ENCODE measurements at regions not wholly inside any gene's neighbourhood (a gene's known extent, or its start where the extent isn't known, plus 50 kb on each side); places are given as distances from the start of the nearest gene placed in this dataset.
"Not testable (repeated sequence)": the region's sequence is repeated elsewhere in the genome, so short reads cannot be mapped to it uniquely, and the experiment has no call there.

DNA sequence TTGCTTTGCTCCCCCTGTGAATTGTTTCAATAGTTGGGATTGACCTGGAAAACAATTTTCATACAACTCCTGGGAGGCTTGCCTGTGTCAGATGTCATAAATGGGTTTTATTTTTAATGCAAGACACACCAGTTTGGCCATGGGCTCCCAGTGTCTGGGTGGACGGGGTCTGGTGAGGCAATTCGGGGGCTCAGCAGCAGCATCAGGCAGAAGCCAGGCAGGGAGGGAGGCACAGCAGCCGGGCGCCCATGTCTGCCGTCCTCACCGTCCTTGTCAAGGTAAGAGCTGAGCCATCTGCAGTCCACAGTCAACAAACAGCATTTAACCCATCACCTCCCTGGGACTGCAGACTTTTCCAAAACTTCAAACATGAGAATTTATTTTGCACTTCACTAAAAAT lies 150.6 kb downstream of the NPIPB11 start:
- intact Hi-C loops (cut with micrococcal nuclease); ATAC-seq: not testable (repeated sequence)

DNA sequence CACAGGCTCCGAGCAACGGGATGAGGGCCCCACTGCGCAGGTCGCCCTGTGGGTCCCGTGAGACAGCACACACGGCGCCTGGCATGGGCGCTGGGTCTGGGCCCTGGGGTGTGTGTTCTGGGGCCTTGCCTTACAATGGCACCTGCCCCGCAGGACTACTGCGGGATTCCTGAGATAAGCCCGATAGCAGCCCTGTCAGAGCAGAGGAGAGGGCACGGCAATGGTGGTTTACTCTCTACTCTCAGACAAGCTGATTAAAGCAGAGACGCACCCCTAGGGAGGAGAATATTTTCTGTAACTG lies 151.1 kb downstream of the NPIPB11 start:
- DNase-seq; intact Hi-C loops (cut with micrococcal nuclease); ATAC-seq: not testable (repeated sequence)

More for the DNA sequence above, 150.6 kb downstream of the NPIPB11 start:
- not testable (repeated sequence) for DNase-seq

DNA sequence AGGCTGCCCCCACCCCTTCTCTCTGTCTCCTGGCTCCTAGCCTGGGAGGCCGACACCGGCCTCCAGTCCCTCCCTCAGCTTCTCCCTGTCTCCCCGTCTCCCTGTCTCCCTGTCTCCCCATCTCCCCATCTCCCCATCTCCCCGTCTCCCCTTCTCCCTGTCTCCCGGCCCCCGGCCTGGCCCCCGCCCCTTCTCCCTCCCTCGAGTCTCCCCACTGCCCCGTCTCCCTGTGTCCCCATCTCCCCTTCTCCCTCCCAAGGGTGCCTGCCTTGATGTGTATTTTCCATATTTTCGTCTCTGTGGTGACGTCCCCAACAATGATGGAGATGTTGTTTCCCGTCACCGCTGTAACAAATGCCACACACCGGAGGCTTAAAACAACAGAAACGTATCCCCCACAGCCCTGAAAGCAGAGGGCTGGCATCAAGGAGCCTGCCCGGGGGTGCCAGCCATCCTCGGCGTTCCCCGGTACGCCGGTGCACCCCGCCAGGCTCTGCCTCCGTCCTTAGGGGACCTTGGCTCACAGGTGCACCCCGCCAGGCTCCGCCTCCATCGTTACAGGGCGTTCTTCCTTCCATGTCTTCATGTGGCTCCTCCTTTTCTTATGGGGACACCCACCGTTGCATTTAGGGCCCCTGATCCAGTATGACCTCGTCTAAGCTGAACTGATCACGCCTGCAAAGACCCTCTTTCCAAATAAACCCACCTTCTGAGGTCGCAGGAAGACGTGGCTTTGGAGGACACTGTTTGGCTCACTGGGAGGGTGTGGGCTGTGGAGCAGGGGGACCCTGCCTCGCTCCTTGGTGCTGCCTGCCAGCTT lies 151.6 kb downstream of the NPIPB11 start:
- intact Hi-C loops (cut with micrococcal nuclease), result no loop called here
- ATAC-seq, result no peak
- DNase-seq, result no peak

DNA sequence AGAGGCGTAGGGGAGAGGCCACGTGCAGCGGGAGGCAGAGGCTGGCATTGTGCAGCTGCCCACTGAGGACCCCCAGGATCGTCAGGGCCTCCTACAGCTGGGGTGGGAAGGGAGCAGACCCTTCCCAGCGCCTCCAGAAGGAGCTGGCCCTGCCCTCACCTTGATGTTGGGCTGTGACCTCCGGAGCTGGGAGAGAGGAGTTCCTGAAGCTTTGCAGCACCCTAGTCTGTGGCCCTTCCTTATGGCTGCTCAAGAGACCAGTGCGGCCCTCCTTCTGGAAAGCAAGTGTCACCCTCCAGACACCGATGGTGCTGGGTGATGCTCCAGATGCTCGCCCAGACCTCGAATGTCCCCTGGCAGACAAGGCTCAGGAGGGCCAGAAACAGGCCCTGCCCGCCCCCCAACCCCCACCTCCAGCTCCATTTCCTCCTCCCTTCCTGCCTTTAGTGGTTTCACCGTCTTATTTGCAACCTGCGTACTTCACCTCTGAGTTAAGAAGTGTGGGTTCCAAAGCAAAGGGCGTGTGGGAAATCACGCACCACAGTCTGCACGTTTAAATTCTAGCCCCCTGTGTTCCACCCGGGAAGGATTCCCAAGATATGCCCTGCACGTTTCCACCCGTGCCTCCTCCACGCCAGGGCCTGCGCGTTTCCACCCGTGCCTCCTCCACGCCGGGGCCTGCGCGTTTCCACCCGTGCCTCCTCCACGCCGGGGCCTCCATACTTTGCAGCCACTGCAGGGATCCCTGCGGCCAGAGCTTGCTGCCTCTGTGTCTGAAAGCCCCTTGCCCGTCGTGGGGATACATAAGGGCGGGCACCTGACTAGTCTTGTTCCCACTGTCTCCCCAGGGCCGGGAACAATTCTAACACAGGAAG lies 152.6 kb downstream of the NPIPB11 start:
- intact Hi-C loops (cut with micrococcal nuclease); ATAC-seq; DNase-seq: not testable (repeated sequence)

- DNase-seq; ATAC-seq; intact Hi-C loops (cut with micrococcal nuclease): not testable (repeated sequence)
Measured at GRCh38 chr16:29253066-29253590, 153.4 kb downstream of the NPIPB11 start.

GRCh38 chr16:29252311-29252710 lies 154.2 kb downstream of the NPIPB11 start:
- ATAC-seq; intact Hi-C loops (cut with micrococcal nuclease); DNase-seq: not testable (repeated sequence)

DNA sequence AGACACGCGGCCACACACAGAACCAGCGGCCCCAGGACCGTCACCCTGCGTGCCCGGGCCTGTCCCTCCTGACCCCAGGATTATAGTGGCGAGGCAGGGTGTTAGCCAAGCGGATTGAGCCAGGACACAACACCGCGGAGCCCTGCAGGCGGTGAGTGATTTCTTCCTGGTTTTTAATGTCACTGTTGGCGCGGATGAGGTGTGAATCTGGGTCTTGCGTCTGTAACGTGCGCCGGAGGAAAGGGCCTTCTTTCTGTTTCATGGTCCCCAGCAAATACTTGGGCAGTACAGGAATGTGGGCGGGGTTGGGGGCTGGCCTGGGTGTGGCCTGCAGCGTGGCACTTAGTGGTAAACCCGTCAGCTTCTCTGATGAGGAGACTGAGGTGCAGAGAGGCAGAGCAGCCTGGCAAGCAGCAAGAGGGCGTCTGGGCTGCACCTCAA lies 154.9 kb downstream of the NPIPB11 start:
- DNase-seq; intact Hi-C loops (cut with micrococcal nuclease); ATAC-seq: not testable (repeated sequence)

GRCh38 chr16:29250923-29251434 lies 155.5 kb downstream of the NPIPB11 start:
- DNase-seq; intact Hi-C loops (cut with micrococcal nuclease); ATAC-seq: not testable (repeated sequence)

GRCh38 chr16:29250469-29250868 lies 156.0 kb downstream of the NPIPB11 start:
- DNase-seq; intact Hi-C loops (cut with micrococcal nuclease); ATAC-seq: not testable (repeated sequence)

DNA sequence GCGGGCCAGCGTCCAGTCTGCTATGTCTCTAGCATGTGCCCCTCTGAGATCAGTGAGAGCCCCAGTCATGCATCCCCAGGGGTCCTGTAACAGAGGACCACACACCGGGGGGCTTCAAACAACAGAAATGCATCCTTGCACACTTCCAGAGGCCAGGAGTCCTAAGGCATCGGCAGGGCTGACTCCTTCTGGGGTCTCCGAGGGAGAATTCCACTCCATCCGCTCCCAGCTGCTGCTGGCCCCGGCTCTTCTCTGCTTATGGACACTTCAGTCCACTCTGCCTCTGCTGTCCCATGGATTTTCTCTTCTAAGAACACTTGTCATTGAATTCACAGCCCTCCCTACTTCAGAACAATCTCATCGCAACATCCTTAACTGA lies 157.6 kb downstream of the NPIPB11 start:
- peak; percentile 39 for ATAC-seq
- intact Hi-C loops (cut with micrococcal nuclease); DNase-seq: not testable (repeated sequence)

GRCh38 chr16:29248306-29248939 lies 158.1 kb downstream of the NPIPB11 start:
- ATAC-seq, result peak; percentile 84
- intact Hi-C loops (cut with micrococcal nuclease), result not testable (repeated sequence)
- peak; percentile 72 for DNase-seq

DNA sequence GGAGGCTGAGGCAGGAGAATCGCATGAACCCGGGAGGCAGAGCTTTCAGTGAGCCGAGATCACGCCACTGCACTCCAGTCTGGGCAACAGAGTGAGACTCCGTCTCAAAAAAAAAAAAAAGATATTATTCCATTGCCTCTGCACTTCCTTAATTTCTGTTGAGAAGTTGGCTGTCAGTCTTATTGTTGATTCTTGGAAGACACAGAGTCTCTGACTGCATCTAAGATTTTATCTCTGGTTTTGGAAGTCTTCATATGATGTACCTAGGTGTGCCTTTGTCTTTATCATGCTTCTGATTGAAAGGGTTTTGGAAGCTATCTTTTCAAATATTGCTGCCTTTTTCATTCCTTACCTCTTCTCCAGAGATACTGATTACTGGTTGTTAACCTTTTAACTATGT lies 160.4 kb downstream of the NPIPB11 start:
- ATAC-seq; intact Hi-C loops (cut with micrococcal nuclease); DNase-seq: not testable (repeated sequence)

DNA sequence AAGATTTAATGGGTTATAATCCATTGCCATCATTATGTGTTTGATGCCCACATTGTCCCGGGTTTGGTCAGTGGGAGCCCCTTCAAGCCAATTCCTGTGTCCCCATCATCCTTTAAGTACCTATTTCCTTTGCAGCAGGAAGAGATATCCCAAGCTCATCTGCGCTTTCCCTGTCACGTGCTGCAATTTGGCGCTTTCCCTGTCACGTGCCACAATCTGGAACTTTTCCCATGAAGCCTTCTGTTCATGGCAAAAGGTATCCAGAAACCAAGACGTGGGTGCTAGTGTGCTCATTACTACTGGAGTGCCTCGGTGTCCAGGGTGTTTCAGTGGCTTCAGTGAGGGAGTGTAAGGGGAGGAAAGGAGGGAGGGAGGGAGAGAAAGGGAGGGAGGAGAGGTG lies 168.5 kb downstream of the NPIPB11 start:
- DNase-seq (no peak), ATAC-seq (no peak)
- intact Hi-C loops (cut with micrococcal nuclease), result no loop called here

- ATAC-seq; intact Hi-C loops (cut with micrococcal nuclease); DNase-seq: not testable (repeated sequence)
Measured at GRCh38 chr16:29237495-29237894, 169.0 kb downstream of the NPIPB11 start.

GRCh38 chr16:29237023-29237422 lies 169.5 kb downstream of the NPIPB11 start:
- DNase-seq; ATAC-seq; intact Hi-C loops (cut with micrococcal nuclease): not testable (repeated sequence)

GRCh38 chr16:29235836-29236370 lies 170.6 kb downstream of the NPIPB11 start:
- DNase-seq; intact Hi-C loops (cut with micrococcal nuclease); ATAC-seq: not testable (repeated sequence)

DNA sequence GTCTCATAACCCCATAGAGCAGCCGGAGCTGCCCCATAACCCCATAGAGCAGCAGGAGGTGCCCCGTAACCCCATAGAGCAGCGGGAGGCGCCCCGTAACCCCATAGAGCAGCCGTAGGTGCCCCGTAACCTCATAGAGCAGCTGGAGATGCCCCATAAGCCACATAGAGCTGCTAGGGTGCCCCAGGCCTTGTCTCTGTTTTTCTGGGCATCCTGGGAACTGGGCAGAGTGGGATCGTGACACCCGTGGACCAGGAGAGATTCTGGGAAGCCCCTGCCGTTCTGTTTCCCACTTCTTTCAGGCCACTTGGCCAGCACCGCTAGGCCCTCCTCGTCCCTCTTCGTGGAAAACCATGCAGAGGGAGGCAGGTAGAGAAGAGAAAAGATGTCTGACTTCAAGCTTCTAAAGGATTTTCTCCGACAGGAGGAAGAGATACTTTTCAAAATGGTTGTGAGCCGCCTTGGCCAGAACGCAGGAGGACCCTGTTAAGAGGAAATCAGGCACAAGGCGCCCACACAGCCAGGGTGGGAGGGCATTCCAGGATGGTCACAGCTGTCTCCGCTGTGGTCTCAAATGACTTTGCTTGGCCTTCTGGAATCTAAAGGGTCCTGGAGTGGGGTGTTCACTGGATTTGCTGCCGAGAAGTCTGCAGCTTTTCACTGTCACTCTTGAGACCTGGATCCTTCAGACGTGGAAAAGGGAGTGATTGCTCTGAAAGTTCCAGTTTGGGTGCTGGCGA lies 171.8 kb downstream of the NPIPB11 start:
- intact Hi-C loops (cut with micrococcal nuclease); DNase-seq; ATAC-seq: not testable (repeated sequence)
